Stimulated activated effector memory CD8-positive, alpha-beta T cell treated with anti-CD3 and anti-CD28 coated beads, Interleukin-12 subunit alpha, Interleukin-12 subunit beta, amount 100 ng/mL, for 72 hours (primary cell): ENCODE measurements at regions not wholly inside any gene's neighbourhood (a gene's known extent, or its start where the extent isn't known, plus 50 kb on each side); places are given as distances from the start of the nearest gene placed in this dataset.

Source experiments
- ATAC-seq: fragments of 150-1000 bp; cut with Tn5 transposase; 2 replicates; pipeline ENCODE4 v1.10.0; 2021
- DNase-seq, 2 donors: peaks; one replicate each; pipeline ENCODE4 v3.0.0; 2021 to 2022; ENCODE audit warnings: low spot score in 2 of 2
- H3K27ac Mint-ChIP-seq: one replicate; pipeline ENCODE4 v1.8.0; 2022; ENCODE audit warnings: mild to moderate bottlenecking, mixed read lengths
- H3K36me3 Mint-ChIP-seq: one replicate; pipeline ENCODE4 v1.8.0; 2022; ENCODE audit warnings: mild to moderate bottlenecking, mixed read lengths
- H3K4me1 Mint-ChIP-seq: one replicate; pipeline ENCODE4 v1.8.0; 2022; ENCODE audit warnings: mixed read lengths
- H3K4me3 Mint-ChIP-seq: one replicate; pipeline ENCODE4 v1.8.0; 2022; ENCODE audit warnings: mild to moderate bottlenecking, mixed read lengths
- H3K9me3 Mint-ChIP-seq: one replicate; pipeline ENCODE4 v1.8.0; 2022; ENCODE audit warnings: mixed read lengths

DNA sequence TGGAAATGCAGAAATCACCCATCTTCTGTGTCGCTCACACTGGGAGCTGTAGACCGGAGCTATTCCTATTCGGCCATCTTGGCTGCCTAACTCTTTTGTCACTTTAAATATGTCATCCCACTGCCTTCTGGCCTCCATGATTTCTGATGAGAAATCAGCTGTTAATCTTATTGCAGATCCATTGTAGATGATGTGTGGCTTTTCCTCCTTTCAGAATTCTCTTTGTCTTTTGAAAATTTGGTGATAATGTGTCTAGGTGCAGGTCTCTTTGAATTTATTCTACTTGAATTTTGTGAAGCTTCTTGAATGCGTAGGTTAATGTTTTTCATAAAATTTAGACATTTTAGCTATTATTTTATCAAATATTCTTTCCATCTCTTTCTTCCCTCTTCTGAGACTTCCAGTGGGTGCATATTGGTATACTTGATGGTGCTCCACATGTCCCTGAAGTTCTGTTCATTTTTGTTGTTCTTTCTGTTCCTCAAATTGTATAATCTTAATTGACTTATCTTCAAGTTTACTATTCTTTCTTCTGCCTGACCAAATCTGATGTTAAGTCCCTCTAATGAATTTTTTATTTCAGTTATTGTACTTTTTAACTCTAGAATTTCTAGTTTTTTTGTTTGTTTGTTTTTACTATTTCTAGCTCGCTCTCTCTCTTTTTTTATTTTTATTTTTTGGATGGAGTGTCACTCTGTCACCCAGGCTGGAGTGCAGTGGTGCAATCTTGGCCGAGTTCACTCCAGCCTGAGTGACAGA lies 90.8 kb upstream of the DLX2 start:
- Mint-ChIP-seq H3K27ac (no peak overlapping the region), H3K4me1 (no peaks in the 10 kb centered on the region), H3K36me3 (no peaks in the 10 kb centered on the region), H3K9me3 (peaks cover 21% of the 10 kb centered on the region), H3K4me3 (no peak overlapping the region)
- no peak for ATAC-seq
- no peak for DNase-seq

- Mint-ChIP-seq H3K36me3 (no peaks in the 10 kb centered on the region), H3K9me3 (peaks cover 25% of the 10 kb centered on the region), H3K27ac (no peak overlapping the region), H3K4me3 (no peak overlapping the region), H3K4me1 (no peaks in the 10 kb centered on the region)
- DNase-seq: no peak
- no peak for ATAC-seq
Observed at GRCh38 chr2:172195836-172196376, 93.2 kb upstream of the DLX2 start.

- H3K4me3 Mint-ChIP-seq: no peak overlapping the region
- no peak overlapping the region for H3K27ac Mint-ChIP-seq
- DNase-seq (no peak), ATAC-seq (peak; percentile 68)
- H3K36me3 Mint-ChIP-seq: no peaks in the 10 kb centered on the region
- H3K9me3 Mint-ChIP-seq: peaks cover 25% of the 10 kb centered on the region
- H3K4me1 Mint-ChIP-seq: no peaks in the 10 kb centered on the region
Observed at GRCh38 chr2:172196768-172197431, 94.2 kb upstream of the DLX2 start.

GRCh38 chr2:172198361-172198760 lies 95.7 kb upstream of the DLX2 start:
- H3K9me3 Mint-ChIP-seq: peaks cover 22% of the 10 kb centered on the region

GRCh38 chr2:172198908-172199307 lies 96.2 kb upstream of the DLX2 start:
- no peak for ATAC-seq
- H3K4me1 Mint-ChIP-seq: no peaks in the 10 kb centered on the region
- H3K4me3 Mint-ChIP-seq: no peak overlapping the region

More at GRCh38 chr2:172198361-172198760, 95.7 kb upstream of the DLX2 start:
- Mint-ChIP-seq H3K4me1 (no peaks in the 10 kb centered on the region), H3K27ac (no peak overlapping the region), H3K36me3 (no peaks in the 10 kb centered on the region), H3K4me3 (no peak overlapping the region)
- ATAC-seq: no peak
- DNase-seq: no peak

DNA sequence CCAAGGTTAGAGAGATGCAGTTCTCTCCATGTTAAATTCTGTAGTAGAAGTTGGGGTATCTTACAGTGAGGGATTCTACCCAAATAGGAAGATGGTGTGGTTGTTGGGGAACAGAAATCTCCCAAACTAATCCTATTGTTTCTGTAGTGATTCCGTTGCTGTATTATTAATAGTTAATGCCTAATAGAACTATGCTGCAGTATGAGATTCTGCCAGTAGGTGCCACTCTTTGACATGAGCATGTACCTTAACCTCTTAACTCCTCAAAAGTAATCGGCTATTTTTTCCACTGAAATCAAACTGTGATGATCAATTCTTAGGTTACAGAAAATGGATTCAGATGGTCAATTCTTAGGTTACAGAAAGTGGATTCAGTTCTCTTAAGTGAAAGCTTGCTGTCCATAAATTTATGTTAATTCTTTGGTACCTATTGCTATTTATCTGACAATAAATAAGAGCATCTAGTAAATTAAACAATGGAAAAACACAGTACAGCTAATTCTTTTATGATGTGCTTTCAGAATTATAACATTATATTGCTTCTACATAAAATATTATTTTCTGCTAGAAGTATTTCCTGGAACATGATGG lies 97.9 kb upstream of the DLX2 start:
- DNase-seq (no peak), ATAC-seq (no peak)
- peaks cover 10% of the 10 kb centered on the region for H3K9me3 Mint-ChIP-seq
- H3K27ac Mint-ChIP-seq: no peak overlapping the region
- H3K36me3 Mint-ChIP-seq: no peaks in the 10 kb centered on the region
- H3K4me1 Mint-ChIP-seq: no peaks in the 10 kb centered on the region
- no peak overlapping the region for H3K4me3 Mint-ChIP-seq

More at GRCh38 chr2:172198908-172199307, 96.2 kb upstream of the DLX2 start:
- H3K9me3 Mint-ChIP-seq: peaks cover 18% of the 10 kb centered on the region
- DNase-seq: no peak
- no peak overlapping the region for H3K27ac Mint-ChIP-seq
- H3K36me3 Mint-ChIP-seq: no peaks in the 10 kb centered on the region

- no peak overlapping the region for H3K4me3 Mint-ChIP-seq
- H3K4me1 Mint-ChIP-seq: no peaks in the 10 kb centered on the region
- no peak for DNase-seq
- no peak overlapping the region for H3K27ac Mint-ChIP-seq
- ATAC-seq: no peak
- H3K36me3 Mint-ChIP-seq: no peaks in the 10 kb centered on the region
- peaks cover 4% of the 10 kb centered on the region for H3K9me3 Mint-ChIP-seq
Observed at GRCh38 chr2:172204309-172204708, 101.6 kb upstream of the DLX2 start.

DNA sequence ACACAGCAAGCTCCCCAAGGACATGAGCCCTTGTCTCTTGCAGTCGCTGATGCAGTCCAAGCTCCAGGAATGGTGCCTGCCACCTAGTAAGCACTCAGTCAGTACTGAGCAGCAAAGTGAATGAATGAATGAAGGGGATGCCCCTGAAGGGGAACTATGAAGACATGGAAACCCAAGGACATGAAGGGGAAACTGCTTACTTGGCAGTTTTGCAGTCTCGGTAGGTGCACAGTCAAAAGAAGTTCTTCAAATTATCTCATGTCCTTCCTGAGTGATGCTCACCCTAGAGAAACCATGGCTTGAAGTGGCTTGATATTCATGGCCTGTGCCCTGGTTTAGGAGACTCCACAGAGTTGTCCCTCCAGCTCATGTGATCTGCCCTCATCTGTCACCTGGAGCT lies 102.1 kb upstream of the DLX2 start:
- DNase-seq (no peak), ATAC-seq (no peak)
- no peak overlapping the region for H3K4me3 Mint-ChIP-seq
- H3K27ac Mint-ChIP-seq: no peak overlapping the region
- H3K9me3 Mint-ChIP-seq: peaks cover 4% of the 10 kb centered on the region
- H3K4me1 Mint-ChIP-seq: no peaks in the 10 kb centered on the region
- H3K36me3 Mint-ChIP-seq: no peaks in the 10 kb centered on the region

- no peak for DNase-seq
- no peaks in the 10 kb centered on the region for H3K9me3 Mint-ChIP-seq
- no peak overlapping the region for H3K4me3 Mint-ChIP-seq
- H3K36me3 Mint-ChIP-seq: no peaks in the 10 kb centered on the region
- no peaks in the 10 kb centered on the region for H3K4me1 Mint-ChIP-seq
- no peak overlapping the region for H3K27ac Mint-ChIP-seq
- no peak for ATAC-seq
Observed at GRCh38 chr2:172205292-172205691, 102.6 kb upstream of the DLX2 start.

- Mint-ChIP-seq H3K4me3 (no peak overlapping the region), H3K27ac (no peak overlapping the region), H3K36me3 (no peaks in the 10 kb centered on the region), H3K9me3 (no peaks in the 10 kb centered on the region), H3K4me1 (no peaks in the 10 kb centered on the region)
- no peak for DNase-seq
- no peak for ATAC-seq
Observed at GRCh38 chr2:172207911-172208310, 105.2 kb upstream of the DLX2 start.

- H3K9me3 Mint-ChIP-seq: no peaks in the 10 kb centered on the region
- H3K36me3 Mint-ChIP-seq: no peaks in the 10 kb centered on the region
- no peak for DNase-seq
- no peak for ATAC-seq
- no peaks in the 10 kb centered on the region for H3K4me1 Mint-ChIP-seq
- H3K4me3 Mint-ChIP-seq: no peak overlapping the region
- H3K27ac Mint-ChIP-seq: no peak overlapping the region
Observed at GRCh38 chr2:172208791-172209325, 106.2 kb upstream of the DLX2 start.

- Mint-ChIP-seq H3K4me3 (no peak overlapping the region), H3K4me1 (no peaks in the 10 kb centered on the region), H3K27ac (no peak overlapping the region), H3K9me3 (no peaks in the 10 kb centered on the region), H3K36me3 (no peaks in the 10 kb centered on the region)
- DNase-seq (no peak), ATAC-seq (no peak)
Observed at GRCh38 chr2:172210599-172210998, 107.9 kb upstream of the DLX2 start.

DNA sequence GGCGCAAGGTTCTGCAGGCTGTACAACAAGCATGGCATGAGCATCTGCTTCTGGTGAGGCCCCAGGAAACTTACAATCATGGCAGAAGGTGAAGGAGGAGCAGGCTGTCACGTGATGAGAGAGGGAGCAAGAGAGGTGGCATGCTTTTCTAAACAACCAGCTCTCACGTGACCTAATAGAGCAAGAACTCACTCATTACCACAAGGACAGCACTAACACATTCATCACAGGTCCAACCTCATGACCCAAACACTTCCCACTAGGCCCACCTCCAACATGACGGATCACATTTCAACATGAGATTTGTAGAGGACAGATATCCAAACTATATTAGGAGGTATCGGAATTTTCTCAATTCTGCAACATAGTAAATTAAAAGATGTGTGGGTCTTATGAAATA lies 108.8 kb upstream of the DLX2 start:
- no peak overlapping the region for H3K27ac Mint-ChIP-seq
- no peaks in the 10 kb centered on the region for H3K4me1 Mint-ChIP-seq
- H3K4me3 Mint-ChIP-seq: no peak overlapping the region

GRCh38 chr2:172213116-172213860 lies 110.6 kb upstream of the DLX2 start:
- H3K4me3 Mint-ChIP-seq: no peak overlapping the region
- ATAC-seq (no peak), DNase-seq (no peak)
- H3K4me1 Mint-ChIP-seq: no peaks in the 10 kb centered on the region
- no peaks in the 10 kb centered on the region for H3K36me3 Mint-ChIP-seq
- no peak overlapping the region for H3K27ac Mint-ChIP-seq
- no peaks in the 10 kb centered on the region for H3K9me3 Mint-ChIP-seq

More for the DNA sequence above, 108.8 kb upstream of the DLX2 start:
- Mint-ChIP-seq H3K9me3 (no peaks in the 10 kb centered on the region), H3K36me3 (no peaks in the 10 kb centered on the region)
- ATAC-seq (no peak), DNase-seq (no peak)

GRCh38 chr2:172214252-172214651 lies 111.6 kb upstream of the DLX2 start:
- Mint-ChIP-seq H3K4me3 (no peak overlapping the region), H3K27ac (no peak overlapping the region), H3K4me1 (no peaks in the 10 kb centered on the region), H3K9me3 (no peaks in the 10 kb centered on the region), H3K36me3 (no peaks in the 10 kb centered on the region)
- DNase-seq (no peak), ATAC-seq (no peak)
